Upper lobe of left lung (tissue), 4 donors: ENCODE measurements at regions not wholly inside any gene's neighbourhood (a gene's known extent, or its start where the extent isn't known, plus 50 kb on each side); places are given as distances from the start of the nearest gene placed in this dataset.

ENCODE experiments used
- EP300 ChIP-seq, 4 donors: sonication (generic); formaldehyde crosslinking; IDR thresholded peaks; one replicate each; pipeline ENCODE4 v1.5.1; 2017; ENCODE audit warnings: antibody characterized with exemption in 4 of 4, control low read depth in 2 of 4
- POLR2A ChIP-seq, 4 donors: fragments of 450-650 bp; IDR thresholded peaks; one replicate each; pipeline ENCODE4 v1.5.1; 2016 to 2017; ENCODE audit warnings: antibody characterized with exemption in 4 of 4, mild to moderate bottlenecking in 2 of 4
- POLR2AphosphoS5 ChIP-seq, 2 donors: sonication (generic); formaldehyde crosslinking; IDR thresholded peaks; one replicate each; pipeline ENCODE4 v1.5.1; 2017; ENCODE audit warnings: antibody characterized with exemption in 2 of 2
- TF ChIP-seq, protein P1 (sequence below), 6 experiments: fragments of 450-650 bp in 4 of 6; fragments of 200-600 bp in 2 of 6; sonication (generic) in 2 of 6; IDR thresholded peaks; one replicate each; pipeline ENCODE4 v1.5.1; 2016 to 2019; ENCODE audit warnings: antibody characterized with exemption in 6 of 6

GRCh38 chr16:87146676-87147075 lies 170.5 kb downstream of the C16orf95 start:
- TF ChIP-seq POLR2A (IDR thresholded peaks at IDR 0.05) (no peak), POLR2AphosphoS5 (IDR thresholded peaks at IDR 0.05) (no peak), EP300 (IDR thresholded peaks at IDR 0.05) (no peak)
- TF ChIP-seq, protein P1, sequence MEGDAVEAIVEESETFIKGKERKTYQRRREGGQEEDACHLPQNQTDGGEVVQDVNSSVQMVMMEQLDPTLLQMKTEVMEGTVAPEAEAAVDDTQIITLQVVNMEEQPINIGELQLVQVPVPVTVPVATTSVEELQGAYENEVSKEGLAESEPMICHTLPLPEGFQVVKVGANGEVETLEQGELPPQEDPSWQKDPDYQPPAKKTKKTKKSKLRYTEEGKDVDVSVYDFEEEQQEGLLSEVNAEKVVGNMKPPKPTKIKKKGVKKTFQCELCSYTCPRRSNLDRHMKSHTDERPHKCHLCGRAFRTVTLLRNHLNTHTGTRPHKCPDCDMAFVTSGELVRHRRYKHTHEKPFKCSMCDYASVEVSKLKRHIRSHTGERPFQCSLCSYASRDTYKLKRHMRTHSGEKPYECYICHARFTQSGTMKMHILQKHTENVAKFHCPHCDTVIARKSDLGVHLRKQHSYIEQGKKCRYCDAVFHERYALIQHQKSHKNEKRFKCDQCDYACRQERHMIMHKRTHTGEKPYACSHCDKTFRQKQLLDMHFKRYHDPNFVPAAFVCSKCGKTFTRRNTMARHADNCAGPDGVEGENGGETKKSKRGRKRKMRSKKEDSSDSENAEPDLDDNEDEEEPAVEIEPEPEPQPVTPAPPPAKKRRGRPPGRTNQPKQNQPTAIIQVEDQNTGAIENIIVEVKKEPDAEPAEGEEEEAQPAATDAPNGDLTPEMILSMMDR (IDR thresholded peaks at IDR 0.05) = no peak
